K562 (cell line): ENCODE measurements at regions not wholly inside any gene's neighbourhood (a gene's known extent, or its start where the extent isn't known, plus 50 kb on each side); places are given as distances from the start of the nearest gene placed in this dataset.

Source experiments
- ATAC-seq: fragments of 200-7000 bp; cut with Tn5 transposase; 3 replicates; pipeline ENCODE4 v1.9.1; 2020; ENCODE audit warnings: moderate library complexity
- BruUV-seq: library from RNA; stranded (reverse); fragments of 400-500 nt; replicated peaks from 2 replicates; lab custom pipeline; 2021; lab: Mats Ljungman, UMichigan
- CTCF ChIA-PET: fragments of 300-600 bp; formaldehyde crosslinking; extraction: SDS; loops from one replicate; lab custom pipeline; 2021; ENCODE audit warnings: low intra/inter-chr PET ratio; lab: Yijun Ruan, JAX
- POLR2A ChIA-PET: fragments of 300-600, 350-650 bp; sonication (Branson Sonifier 250); formaldehyde crosslinking; extraction: SDS; loops from one replicate; lab custom pipeline; 2021; ENCODE audit warnings: antibody characterized with exemption, inconsistent platforms; lab: Yijun Ruan, JAX
- DNase-seq, 4 experiments: peaks; one replicate each; pipeline versions ENCODE4 v3.0.0 to v3.0.0-alpha.2; 2011 to 2018; ENCODE audit warnings: low spot score in 3 of 4, mixed read lengths in 3 of 4; ENCODE audit errors: extremely low read depth in 1 of 4
- FAIRE-seq: peaks from 2 replicates; lab custom pipeline; 2011; peaks lifted over from hg19 to GRCh38; lab: Jason Lieb, UNC
- H2AFZ ChIP-seq: 2 replicates; pipeline ENCODE4 v1.6.0; 2011; ENCODE audit warnings: low read depth, low read length, control low read depth, inconsistent platforms
- H3K27ac ChIP-seq: fragments of 200-600 bp; 3 replicates; pipeline ENCODE4 v1.8.0; 2011; ENCODE audit warnings: low read depth, mild to moderate bottlenecking, control low read depth, inconsistent platforms, low read length, moderate library complexity, mixed read lengths; ENCODE audit errors: extremely low read depth
- H3K27me3 ChIP-seq, 2 experiments: fragments of 300-600 bp in 1 of 2; 2 replicates in 1 of 2; 3 replicates in 1 of 2; pipeline versions ENCODE4 v1.6.0 to v1.8.0; 2011; ENCODE audit warnings: inconsistent platforms in 2 of 2, low read length in 2 of 2, mild to moderate bottlenecking in 1 of 2, mixed read lengths in 1 of 2, moderate library complexity in 1 of 2; ENCODE audit not compliant: control insufficient read depth in 2 of 2, insufficient read depth in 2 of 2
- H3K36me3 ChIP-seq: fragments of 300-600 bp; 3 replicates; pipeline ENCODE4 v1.8.0; 2011; ENCODE audit warnings: mild to moderate bottlenecking, low read length, inconsistent platforms; ENCODE audit not compliant: control insufficient read depth, insufficient read depth
- H3K4me1 ChIP-seq, 2 experiments: fragments of 200-600 bp in 1 of 2; replicated peaks in 1 of 2; 2 replicates in 1 of 2; 3 replicates in 1 of 2; pipeline versions ENCODE4 v1.5.1 to v1.8.0; 2011; ENCODE audit warnings: inconsistent platforms in 2 of 2, low read length in 2 of 2, mild to moderate bottlenecking in 1 of 2, mixed read lengths in 1 of 2, moderate library complexity in 1 of 2; ENCODE audit not compliant: control insufficient read depth in 2 of 2, insufficient read depth in 2 of 2
- H3K4me2 ChIP-seq: 2 replicates; pipeline ENCODE4 v1.6.1; 2011; ENCODE audit warnings: low read length, control low read depth, inconsistent platforms, mixed read lengths; ENCODE audit not compliant: insufficient read depth
- H3K4me3 ChIP-seq: fragments of 200-600 bp; sonication (generic), shearing (Covaris generic); 2 replicates; pipeline ENCODE4 v1.5.1; 2016; ENCODE audit warnings: control low read depth, inconsistent platforms
- H3K79me2 ChIP-seq: fragments of 200-600 bp; 3 replicates; pipeline ENCODE4 v1.8.0; 2011; ENCODE audit warnings: low read length, inconsistent platforms; ENCODE audit not compliant: control insufficient read depth, insufficient read depth
- H3K9ac ChIP-seq, 2 experiments: 2 replicates each; pipeline versions ENCODE4 v1.6.0 to v1.6.1; 2011; ENCODE audit warnings: low read depth in 2 of 2, low read length in 2 of 2, control low read depth in 1 of 2, inconsistent platforms in 1 of 2, mild to moderate bottlenecking in 1 of 2, mixed read lengths in 1 of 2; ENCODE audit not compliant: insufficient read depth in 1 of 2
- H3K9me1 ChIP-seq: one replicate; pipeline ENCODE4 v1.6.0; 2011; ENCODE audit warnings: inconsistent platforms, mild to moderate bottlenecking, low read length, moderate library complexity; ENCODE audit not compliant: control insufficient read depth, insufficient read depth
- H3K9me3 ChIP-seq: replicated peaks from 2 replicates; pipeline ENCODE4 v1.5.1; 2011; ENCODE audit warnings: low read depth, low read length, inconsistent platforms; ENCODE audit not compliant: control insufficient read depth, insufficient read depth
- H4K20me1 ChIP-seq: replicated peaks from 2 replicates; pipeline ENCODE4 v1.6.1; 2011; ENCODE audit warnings: low read length, inconsistent platforms, mixed read lengths; ENCODE audit not compliant: control insufficient read depth, insufficient read depth
- CLOCK ChIP-seq: fragments of 250-450 bp; sonication (Bioruptor Pico); IDR thresholded peaks from 2 replicates; pipeline ENCODE4 v1.4.0; 2020; ENCODE audit warnings: mild to moderate bottlenecking, moderate library complexity, borderline replicate concordance
- E2F3 ChIP-seq: fragments of 250-450 bp; sonication (Bioruptor Pico); IDR thresholded peaks from 2 replicates; pipeline ENCODE4 v1.4.0; 2020; ENCODE audit warnings: mild to moderate bottlenecking
- FOXK1 ChIP-seq: sonication (generic); formaldehyde crosslinking; IDR thresholded peaks from 2 replicates; pipeline ENCODE4 v1.8.0; 2022; ENCODE audit warnings: missing genetic modification reagents, mild to moderate bottlenecking, borderline replicate concordance
- GABPB2 ChIP-seq: fragments of 250-450 bp; sonication (Bioruptor Pico); conservative IDR thresholded peaks from 2 replicates; pipeline ENCODE4 v1.5.1; 2021; ENCODE audit warnings: mild to moderate bottlenecking
- KAT2B ChIP-seq: IDR thresholded peaks from one replicate; pipeline ENCODE4 v1.6.1; 2012; ENCODE audit warnings: low read depth, mild to moderate bottlenecking, control low read depth, inconsistent platforms, low read length, moderate library complexity
- KLF13 ChIP-seq: fragments of 450-650 bp; IDR thresholded peaks from 2 replicates; pipeline ENCODE4 v1.6.1; 2016; ENCODE audit warnings: missing genetic modification characterization, low read depth, mild to moderate bottlenecking, missing compliant biosample characterization, moderate library complexity, borderline replicate concordance
- PHF21A ChIP-seq: fragments of 450-650 bp; IDR thresholded peaks from 2 replicates; pipeline ENCODE4 v1.6.1; 2017; ENCODE audit warnings: low read depth, borderline replicate concordance
- RNF219 ChIP-seq: fragments of 250-450 bp; sonication (Bioruptor Pico); IDR thresholded peaks from 2 replicates; pipeline ENCODE4 v1.5.0; 2022; ENCODE audit warnings: mild to moderate bottlenecking
- TSHZ1 ChIP-seq: fragments of 250-450 bp; sonication (Bioruptor Pico); IDR thresholded peaks from 2 replicates; pipeline ENCODE4 v1.4.0; 2020; ENCODE audit warnings: mild to moderate bottlenecking, moderate library complexity
- U2AF2 ChIP-seq: fragments of 200-400 bp; formaldehyde crosslinking; optimal IDR thresholded peaks from 2 replicates; pipeline ENCODE3; 2017; ENCODE audit warnings: low read depth, mild to moderate bottlenecking, low read length
- ZC3H11A ChIP-seq: IDR thresholded peaks from 2 replicates; pipeline ENCODE4 v1.6.1; 2012; ENCODE audit warnings: low read depth, low read length, improper control_type of control experiment
- ZFP36 ChIP-seq: fragments of 150-350 bp; IDR thresholded peaks from 2 replicates; pipeline ENCODE4 v1.6.1; 2018; ENCODE audit warnings: low read length, low read depth; ENCODE audit not compliant: partially characterized antibody
- ZKSCAN3 ChIP-seq: fragments of 250-450 bp; sonication (Bioruptor Pico); IDR thresholded peaks from 2 replicates; pipeline ENCODE4 v1.4.0; 2020
- ZNF589 ChIP-seq: fragments of 200-800 bp; sonication (Bioruptor generic); IDR thresholded peaks from 2 replicates; pipeline ENCODE4 v1.6.1; 2016; ENCODE audit warnings: low read depth, missing genetic modification characterization, missing compliant biosample characterization
- ZNF696 ChIP-seq: fragments of 250-450 bp; sonication (Bioruptor Pico); conservative IDR thresholded peaks from 2 replicates; pipeline ENCODE4 v1.4.0; 2020; ENCODE audit warnings: mild to moderate bottlenecking, moderate library complexity
- ZNF766 ChIP-seq: fragments of 200-800 bp; sonication (Bioruptor generic); conservative IDR thresholded peaks from 2 replicates; pipeline ENCODE4 v1.6.1; 2016; ENCODE audit warnings: missing genetic modification characterization, missing compliant biosample characterization
- WGBS: fragments of 100-300 bp; shearing (Covaris generic); methylation state at CpG from one replicate; pipeline ENCODE4 v1.1.6; 2016; ENCODE audit warnings: low coverage, mixed read lengths; ENCODE audit not compliant: insufficient coverage; ENCODE audit errors: missing lambda C conversion rate; 5-methylcytosine and 5-hydroxymethylcytosine counted together
- in situ Hi-C: fragments of 300-500 bp; cut with MboI; formaldehyde crosslinking; loops from 4 replicates; pipeline ENCODE4 v1.15.0; 2018; ENCODE audit warnings: inconsistent platforms, mixed read lengths
- intact Hi-C: fragments of 100-400 bp; cut with micrococcal nuclease; formaldehyde crosslinking; loops from 2 replicates; pipeline ENCODE4 v1.14.2; 2022

GRCh38 chr5:57539281-57539701 lies 56.7 kb upstream of the ACTBL2 start:
- Histone ChIP-seq H3K27me3 (no peaks in the 10 kb centered on the region), H3K36me3 (no peaks in the 10 kb centered on the region), H3K4me3 (no peak overlapping the region), H3K79me2 (no peaks in the 10 kb centered on the region), H3K9me3 (no peaks in the 10 kb centered on the region), H3K4me2 (no peak overlapping the region), H3K27ac (no peak overlapping the region), H2AFZ (no peak overlapping the region), H4K20me1 (no peaks in the 10 kb centered on the region), H3K9me1 (no peaks in the 10 kb centered on the region), H3K4me1 (no peaks in the 10 kb centered on the region), H3K9ac (no peak overlapping the region)
- intact Hi-C loops (no loop called here), in situ Hi-C loops (no loop called here)
- ChIA-PET POLR2A (interaction anchor here (0.6 kb wide), 1 partner anchor 27 kb away, joined by 3 read pairs; no protein-coding TSS in a partner anchor), CTCF (no interaction called here)
- no peak for DNase-seq
- WGBS: 1% methylated on average over 3 of the region's 3 CpGs
- FAIRE-seq: no peak
- BruUV-seq: no TSS peak
- ATAC-seq: no peak
- TF ChIP-seq ZC3H11A (no peak), ZNF766 (no peak), KLF13 (no peak), ZNF696 (CRISPR knock-in tag) (no peak), ZKSCAN3 (CRISPR knock-in tag) (no peak), KAT2B (no peak), ZNF589 (CRISPR knock-in tag) (no peak), E2F3 (CRISPR knock-in tag) (no peak), U2AF2 (no peak), PHF21A (no peak), CLOCK (CRISPR knock-in tag) (no peak), GABPB2 (CRISPR knock-in tag) (no peak), TSHZ1 (no peak), RNF219 (CRISPR knock-in tag) (no peak), FOXK1 (CRISPR knock-in tag) (no peak), ZFP36 (no peak)
